GM18909 (cell line): ENCODE measurements at regions not wholly inside any gene's neighbourhood (a gene's known extent, or its start where the extent isn't known, plus 50 kb on each side); places are given as distances from the start of the nearest gene placed in this dataset.
"Not testable (repeated sequence)": the region's sequence is repeated elsewhere in the genome, so short reads cannot be mapped to it uniquely, and the experiment has no call there.

Experiments used
- ATAC-seq: cut with Tn5 transposase; IDR thresholded peaks from one replicate; pipeline ENCODE4 v1.9.1; 2021; ENCODE audit warnings: mild to moderate bottlenecking; ENCODE audit not compliant: unreplicated experiment, poor library complexity

DNA sequence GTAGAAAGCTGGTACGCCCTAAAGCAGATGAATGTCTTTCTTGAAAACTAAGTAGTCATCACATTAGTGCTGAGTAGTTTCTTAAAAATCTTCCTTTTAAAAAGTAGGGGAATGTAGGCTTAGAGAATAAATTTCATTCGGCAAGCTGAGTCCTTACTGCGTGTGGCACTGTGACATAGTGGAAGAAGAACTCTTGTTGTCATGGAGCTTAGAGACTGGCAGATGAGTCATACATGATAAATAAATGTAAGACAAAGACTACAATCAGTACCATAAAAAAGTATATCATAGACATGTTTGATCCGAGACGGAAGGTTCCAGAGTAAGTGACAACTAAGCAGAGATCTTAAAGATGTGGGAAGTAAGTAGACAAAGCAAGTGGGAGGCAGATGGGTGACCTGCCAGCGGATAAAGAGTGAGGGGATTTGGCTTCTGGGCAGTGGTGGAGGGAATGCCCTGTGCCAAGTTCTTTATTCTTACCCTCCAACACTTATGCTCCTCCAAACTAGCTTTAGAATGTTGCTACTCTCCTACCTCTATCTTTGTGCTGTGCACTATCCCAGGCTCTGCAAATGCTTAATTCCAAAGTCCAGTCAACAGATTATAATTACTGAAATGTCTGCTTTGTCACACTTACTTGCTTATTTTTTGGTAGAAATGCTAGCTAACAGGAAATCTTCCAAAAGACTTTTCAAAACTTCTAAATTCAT, 608.5 kb upstream of the USP24 start:
- ATAC-seq = no peak

DNA sequence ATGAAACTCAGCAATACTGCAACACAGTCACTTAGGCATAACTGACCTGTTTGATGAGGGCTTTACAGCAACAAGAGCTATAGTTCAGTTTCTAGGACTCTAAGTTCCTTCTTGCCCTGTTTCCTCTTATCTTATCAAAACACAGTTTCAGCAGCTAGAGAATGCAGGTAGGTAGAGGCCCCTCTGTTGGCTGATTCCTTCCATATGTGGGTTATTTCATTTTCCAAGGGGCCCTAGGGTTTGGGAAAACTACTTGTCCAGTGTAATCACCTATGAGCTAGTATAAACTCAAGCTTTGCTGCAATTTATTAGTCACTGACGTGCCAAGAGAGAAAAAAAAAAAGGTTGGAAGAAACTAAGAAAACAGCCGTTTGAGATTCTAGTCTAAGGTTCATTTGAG, 607.7 kb upstream of the USP24 start:
- no peak for ATAC-seq

DNA sequence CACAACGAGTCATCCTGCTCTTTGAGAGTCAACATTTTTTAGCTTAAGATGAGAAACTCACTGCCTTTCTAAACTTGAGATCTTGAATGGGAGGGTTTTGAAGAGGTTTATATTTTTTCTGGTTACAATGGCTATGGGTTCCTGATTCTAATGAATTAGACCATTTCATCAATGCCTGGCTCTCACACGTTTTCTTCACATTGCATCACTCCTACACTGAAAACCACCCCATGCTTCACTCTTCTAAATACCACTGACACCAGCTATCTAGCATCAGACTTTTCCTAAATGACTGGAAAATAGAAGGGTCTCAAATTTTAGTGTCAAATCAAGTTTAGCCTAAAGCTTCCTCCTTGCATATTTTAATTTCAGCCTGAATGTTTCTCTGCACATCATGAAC, 606.1 kb upstream of the USP24 start:
- no peak for ATAC-seq

DNA sequence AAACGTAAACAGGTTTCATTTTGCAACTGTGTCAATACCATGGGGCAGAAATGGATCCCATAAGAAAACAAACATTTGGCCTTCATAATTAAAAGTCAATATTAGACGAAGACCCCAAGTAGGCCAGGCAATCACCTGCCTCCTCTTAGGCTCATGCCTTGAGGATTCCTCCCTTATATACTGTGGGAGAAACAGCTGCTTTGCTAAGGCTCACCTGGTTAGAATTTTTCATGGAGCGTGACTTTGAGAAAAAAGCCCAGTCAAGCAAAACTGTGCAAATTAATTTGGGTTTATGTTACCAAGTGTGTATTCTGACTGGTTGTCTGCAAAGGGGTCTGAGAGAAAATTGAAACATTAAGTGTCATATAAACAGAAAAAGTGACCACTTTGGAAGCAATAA, 605.3 kb upstream of the USP24 start:
- no peak for ATAC-seq

DNA sequence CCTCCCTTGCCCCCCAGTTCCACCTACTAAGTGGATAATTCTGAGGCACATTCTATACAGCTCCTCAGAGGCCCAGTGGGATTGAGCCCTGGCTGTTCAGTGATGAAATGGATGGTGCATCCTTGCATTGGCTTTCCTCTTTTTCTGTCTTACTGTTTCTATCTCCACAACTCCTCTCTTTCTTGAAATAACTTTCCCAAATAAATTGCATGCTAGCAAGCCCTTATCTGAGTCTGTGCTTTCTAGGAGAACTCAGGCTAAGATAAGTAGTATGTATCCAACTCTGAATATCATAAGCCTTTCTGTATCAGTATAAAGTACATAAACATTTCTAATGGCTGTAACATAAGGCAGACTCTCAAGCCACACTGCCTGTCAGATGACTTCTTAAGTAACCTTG, 603.8 kb upstream of the USP24 start:
- ATAC-seq = no peak

DNA sequence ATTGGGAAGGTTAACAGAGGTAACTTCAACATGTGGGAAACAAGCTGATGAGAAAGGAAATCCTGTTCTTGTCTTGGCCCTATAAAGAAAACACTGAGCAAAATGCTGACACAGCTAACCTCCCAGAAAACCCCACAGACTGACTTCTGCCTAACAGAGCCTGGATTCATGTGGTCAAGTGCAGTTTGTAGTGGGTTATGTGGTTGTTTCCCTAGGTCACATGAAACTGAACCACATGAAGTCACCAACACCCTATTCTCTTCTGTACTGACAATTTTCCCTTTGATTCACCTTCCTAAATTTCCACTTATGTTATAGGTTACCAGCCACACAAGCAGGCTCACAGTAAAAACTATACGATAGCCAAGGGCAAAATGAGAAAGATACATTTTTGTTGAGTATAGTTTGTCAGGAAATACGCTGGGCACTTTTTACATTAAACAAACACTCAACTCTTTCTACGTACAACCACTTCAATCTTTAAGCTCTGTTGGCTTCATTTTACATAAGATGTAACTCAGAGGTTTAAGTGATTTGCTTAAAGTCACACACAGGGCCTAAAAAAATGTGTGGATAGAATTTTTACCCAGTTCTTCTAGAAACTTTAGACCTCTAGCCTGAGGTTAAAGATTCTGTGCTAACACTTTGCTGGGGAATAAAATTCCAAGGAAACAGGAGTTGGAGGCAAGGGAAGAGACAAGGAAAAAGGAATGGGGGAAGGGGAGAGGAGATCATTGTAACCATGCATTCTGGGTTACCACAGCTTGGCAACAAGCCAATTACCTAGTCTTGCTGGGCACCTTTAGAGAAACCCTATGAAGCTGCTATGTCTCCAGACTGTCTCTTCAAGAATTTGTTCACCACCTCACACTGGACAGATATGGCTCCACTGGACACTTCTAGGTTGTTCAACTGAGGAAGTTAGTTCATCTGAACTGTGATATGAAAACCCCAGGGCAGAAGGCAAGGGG, 601.6 kb upstream of the USP24 start:
- ATAC-seq = no peak

DNA sequence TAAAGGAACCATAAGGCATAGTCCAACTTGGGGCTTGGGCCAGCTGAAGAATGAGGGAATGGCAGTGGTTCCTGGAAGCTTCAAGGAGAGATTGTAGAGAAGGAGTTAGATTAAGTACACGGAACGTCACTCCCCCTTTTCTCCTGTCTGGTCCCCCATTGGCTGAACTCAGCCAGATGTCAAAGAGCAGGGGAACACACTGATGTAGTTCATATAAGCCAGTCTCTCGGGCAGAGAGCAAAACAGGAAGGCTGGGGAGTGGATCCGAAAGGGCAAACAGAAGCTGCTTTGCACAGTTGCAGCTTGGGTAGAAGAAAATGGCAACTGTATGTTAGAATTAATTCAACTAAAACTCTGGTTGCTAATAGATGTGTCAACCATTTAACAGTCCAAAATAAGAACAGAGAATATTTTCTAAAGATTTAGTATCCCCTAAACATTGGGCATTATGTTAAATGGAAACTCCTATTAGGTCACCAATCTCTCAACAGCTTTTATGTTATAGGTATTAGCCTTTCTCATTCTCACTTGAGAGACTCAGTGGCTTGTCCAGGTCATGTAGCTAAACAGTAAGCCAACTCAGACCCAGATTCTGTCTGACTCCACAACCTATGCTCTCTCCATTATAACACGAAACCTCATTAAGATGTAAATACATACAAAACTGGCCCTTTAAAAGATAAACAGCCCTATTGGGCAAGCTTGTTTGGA, 600.7 kb upstream of the USP24 start:
- no peak for ATAC-seq

DNA sequence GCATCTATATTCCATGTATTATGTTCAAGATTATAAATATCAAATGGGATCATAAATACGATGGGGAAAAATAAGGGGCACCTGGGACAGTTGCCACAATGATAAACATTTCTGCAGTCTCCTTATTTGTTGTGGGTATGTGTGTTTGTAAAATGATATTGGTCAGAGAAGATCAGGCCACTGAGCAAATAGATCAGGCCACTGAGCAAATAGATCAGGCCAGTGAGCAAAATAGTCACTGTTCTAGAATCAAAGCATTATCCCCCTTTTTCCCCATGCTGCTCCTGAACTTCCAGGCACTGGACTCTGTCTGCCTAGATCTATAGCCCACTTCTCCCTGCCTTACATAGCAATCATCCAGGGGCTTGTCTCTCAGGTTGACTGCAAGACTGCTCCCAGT, 599.8 kb upstream of the USP24 start:
- ATAC-seq = no peak

DNA sequence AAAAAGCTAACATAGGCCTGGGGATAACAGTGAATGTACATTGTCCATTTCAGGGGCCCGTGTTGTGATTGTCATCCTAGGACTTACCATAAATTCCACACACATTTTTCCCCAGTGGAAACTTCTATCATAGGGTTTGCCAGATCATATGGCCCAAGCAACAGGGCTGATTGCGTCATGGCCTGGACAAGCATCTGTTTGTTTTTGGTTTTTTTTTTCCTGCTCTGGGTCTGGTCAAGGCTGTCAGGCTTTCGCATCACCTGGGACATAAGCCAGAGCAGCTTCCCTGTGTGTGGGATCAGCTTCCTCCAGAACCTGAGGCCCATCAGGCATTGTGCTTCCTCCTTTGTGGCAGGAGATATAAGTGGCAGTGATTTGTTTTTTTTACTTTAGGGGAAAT, 598.5 kb upstream of the USP24 start:
- no peak for ATAC-seq

DNA sequence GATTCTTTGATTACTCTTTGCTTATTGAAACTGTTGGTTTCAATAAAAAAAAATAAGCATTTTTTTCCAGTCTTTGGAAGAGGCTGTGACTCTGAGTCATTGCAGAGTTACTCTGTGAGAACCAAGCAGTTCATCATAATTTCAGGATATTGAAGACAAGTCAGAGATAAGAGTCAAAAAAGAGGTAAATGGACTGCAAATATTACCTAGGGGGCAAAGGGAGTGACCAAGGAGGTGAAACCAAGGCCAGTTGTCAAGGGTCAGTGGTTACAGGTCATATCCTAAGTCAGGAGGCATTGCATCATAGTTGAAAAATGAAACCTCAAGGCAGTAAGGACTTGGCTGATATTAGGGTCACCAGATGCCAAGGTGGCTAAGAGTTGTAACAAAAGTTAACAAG, 597.1 kb upstream of the USP24 start:
- no peak for ATAC-seq

DNA sequence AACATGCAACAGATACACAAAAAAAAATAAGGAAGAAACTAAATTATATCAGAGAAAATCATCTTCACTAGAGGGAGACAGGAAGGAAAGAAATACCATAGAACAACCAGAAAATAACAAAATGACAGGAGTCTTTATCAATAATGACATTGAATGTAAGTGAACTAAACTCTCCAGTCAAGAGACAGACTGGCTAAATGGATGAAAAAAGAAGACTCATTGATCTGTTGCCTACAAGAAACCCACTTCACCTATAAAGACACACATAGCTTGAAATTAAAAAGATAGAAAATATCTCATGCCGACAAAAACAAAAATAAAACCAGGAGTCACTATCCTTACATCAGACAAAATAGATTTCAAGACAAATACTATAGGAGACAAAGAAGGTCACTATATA, 593.1 kb upstream of the USP24 start:
- ATAC-seq = no peak

DNA sequence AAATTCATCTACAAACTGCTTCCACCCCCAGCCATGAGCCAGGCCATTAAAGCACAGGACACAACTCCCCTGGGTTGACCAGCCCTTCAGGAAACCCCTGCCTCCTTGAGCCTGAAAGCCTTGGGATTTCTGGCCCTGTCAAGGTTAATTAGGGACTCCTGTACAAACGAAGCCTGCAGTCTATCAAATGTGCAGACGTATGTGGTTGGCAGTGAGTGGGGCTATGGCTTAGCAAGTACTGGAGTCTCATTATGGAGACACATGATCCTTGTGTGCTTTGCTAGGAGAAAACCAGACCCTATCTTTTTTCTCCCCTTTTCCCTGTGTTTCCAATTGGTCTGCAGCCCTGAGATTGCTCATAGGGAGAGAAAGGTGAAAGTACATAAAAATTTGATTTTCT, 588.3 kb upstream of the USP24 start:
- ATAC-seq = no peak

DNA sequence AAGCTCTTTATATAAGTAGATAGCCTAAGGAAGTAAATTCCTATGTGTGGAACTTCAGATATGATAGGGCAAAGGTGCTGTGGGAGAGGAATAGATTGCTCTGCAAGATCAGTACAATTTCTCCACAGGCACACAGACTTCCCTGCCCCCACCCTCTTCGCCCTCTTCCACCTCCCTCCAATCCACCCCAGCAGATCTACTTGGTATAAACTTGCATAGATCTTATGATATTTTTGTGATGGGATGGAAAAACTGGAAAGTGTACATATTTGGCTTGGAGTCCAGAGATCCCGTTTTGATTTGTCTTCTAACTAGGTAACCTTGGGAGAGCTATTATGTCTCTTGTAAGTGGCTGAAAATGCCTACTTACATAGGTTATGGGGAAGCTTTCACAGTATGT, 586.3 kb upstream of the USP24 start:
- no peak for ATAC-seq

DNA sequence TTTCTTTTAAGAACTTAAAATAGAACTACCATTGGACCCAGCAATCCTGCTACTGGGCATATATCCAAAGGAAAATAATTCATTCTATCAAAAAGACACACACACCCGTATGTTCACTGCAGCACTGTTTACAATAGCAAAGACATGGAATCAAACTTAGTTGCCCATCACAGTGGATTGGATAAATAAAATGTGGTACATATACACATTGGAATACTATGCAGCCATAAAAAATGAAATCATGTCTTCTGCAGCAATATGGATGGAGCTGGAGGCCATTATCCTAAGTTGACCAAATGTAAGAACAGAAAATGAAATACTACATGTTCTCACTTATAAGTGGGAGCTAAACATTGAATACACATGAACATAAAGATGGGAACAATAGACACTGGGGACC, 585.3 kb upstream of the USP24 start:
- ATAC-seq = no peak

DNA sequence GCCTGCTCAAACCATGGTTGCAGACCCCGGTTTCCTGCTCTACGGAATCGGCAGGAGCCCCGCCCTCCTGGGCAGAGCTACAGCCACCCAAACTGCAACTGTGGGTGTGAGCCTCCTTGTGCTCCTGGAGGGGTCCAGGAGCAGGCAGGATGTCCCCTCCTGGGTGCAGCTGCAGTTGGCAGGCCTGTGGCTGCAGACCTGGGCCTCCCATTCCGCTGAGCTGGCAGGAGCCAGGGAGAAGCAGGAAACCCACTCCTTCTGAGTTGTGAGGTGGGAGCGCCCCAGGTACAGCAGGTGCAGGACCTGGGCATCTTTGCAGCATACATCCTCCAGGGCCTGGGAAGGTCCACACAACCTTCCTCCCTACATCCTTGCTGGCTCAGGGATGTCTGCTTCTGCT, 578.7 kb upstream of the USP24 start:
- no peak for ATAC-seq

DNA sequence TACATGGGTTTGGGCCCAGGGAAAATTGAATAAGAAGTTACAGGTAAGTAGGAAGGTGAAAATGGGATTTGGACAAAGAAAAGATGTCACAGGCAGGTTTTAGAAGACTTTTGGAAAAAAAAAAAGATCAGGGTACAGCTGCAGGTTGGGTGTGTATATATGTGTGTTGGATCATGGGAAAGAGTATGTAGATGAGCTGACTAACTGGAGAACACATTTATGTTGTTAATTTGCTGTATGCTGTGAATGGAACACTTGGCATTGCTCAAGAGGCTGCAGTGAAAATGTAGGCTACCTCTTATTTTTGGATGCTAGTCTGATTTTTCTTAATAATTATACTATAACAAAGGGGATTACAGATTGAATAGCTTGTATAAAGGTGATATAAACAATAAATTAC, 577.7 kb upstream of the USP24 start:
- ATAC-seq = no peak

DNA sequence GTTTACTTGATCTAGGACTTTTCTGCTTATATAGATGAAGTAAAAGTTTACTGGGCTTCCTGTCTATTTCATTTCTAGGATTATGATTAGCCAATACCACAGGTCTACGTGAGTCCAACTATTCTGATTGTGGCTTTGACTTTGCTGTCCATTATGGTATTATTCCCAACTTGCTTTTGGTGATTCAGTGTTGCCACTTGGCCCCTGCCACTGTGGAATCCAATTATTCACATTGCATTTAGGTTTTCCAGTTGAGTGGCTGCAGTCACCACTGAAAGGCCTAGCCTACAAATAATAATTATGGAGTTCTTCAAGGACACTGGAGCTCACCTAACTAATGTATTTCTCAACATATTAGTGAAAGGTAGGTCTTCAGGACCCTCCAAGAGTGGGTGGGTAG, 574.3 kb upstream of the USP24 start:
- no peak for ATAC-seq

DNA sequence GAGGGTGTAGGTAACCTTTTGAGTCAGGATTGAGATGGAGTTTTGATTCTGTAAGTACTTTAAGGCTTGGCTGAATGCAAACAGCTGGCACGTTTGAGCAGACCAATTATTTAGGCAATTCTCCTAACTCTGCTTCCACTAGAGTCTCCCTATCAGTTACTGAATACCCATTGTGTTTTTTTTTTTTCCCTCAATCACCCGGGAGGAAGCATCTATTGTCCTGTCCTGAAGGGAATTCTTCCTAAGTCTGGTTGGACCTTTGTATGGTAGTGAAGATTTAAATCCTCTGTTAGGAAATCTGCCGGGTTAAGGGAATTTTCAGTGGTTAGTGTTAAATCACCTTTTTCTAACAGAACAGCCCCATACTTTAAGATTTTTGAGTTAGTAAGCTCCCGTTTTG, 571.2 kb upstream of the USP24 start:
- ATAC-seq = no peak

DNA sequence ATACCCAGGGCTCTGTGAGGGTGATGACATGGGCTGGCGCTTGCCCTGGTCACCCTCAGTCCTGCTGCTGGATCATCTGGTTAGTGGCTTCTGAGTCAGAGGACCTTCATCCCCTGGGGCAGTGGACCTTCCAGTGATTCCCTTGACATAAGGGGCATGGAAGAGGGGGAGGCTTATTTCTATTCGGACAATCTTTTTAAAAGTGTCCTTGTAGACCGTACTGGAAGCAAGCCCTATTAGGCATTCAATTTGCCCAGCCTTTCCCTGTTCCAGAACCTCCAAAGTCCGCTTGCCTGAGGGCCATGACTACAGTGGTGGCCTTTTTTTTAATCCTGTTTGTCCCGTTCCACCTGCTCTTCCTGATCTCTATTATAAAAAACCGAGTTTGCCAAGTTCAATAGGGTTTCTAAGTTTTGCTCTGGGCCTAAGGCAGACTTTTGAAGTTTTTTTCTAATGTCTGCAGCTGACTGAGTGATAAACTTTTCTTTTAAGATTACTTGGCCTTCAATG, 569.8 kb upstream of the USP24 start:
- not testable (repeated sequence) for ATAC-seq

DNA sequence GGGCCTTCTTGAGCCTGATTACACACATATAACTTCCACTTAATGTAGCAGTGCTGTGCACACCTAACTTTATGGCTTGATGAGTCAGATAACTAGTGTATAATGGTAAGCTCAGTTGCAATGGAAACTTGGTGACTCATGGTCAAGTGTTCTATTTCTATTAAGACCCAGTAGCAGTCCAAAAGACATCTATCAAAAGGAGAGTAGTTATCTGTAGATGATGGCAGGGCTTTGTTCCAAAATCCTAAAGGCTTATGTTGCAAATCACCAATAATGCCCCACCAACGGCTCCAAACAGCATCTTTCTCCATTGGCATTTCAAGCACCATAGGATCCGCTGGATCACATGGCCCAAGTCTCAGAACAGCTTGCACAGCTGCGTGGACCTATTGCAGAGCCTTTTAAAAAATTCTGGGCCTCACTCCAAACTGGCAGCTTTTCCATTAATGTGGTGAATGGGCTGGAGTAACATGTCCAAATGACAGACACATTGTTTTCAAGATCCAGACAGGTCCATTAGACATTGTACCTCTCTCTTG, 566.8 kb upstream of the USP24 start:
- no peak for ATAC-seq

DNA sequence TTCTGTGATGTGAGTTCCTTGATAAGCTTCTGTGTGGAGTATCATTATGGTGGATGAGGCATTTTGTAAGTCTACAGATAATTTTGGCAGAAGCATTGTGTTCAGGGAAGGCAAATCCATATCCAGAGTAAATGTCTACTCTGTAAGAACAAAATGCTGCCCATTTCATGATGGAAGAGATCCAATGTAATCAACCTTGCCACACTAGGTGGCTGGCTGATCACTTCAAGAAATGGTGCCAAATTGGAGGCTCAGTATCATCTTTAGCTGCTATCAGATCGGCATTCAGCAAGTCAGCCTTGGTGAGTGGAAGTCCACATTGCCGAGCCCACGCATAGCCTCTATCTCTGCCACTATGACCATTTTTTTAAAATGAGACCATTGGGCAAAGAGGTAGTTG, 565.8 kb upstream of the USP24 start:
- ATAC-seq = no peak
